HEK293 (cell line): ENCODE measurements at regions not wholly inside any gene's neighbourhood (a gene's known extent, or its start where the extent isn't known, plus 50 kb on each side); places are given as distances from the start of the nearest gene placed in this dataset.

Experiments used
- CTCF ChIA-PET: fragments of 350-600 bp; formaldehyde crosslinking; extraction: SDS; loops from one replicate; lab custom pipeline; 2021; ENCODE audit warnings: antibody characterized with exemption; lab: Yijun Ruan, JAX
- POLR2A ChIA-PET: fragments of 300-600 bp; formaldehyde crosslinking; extraction: SDS; loops from one replicate; lab custom pipeline; 2020; ENCODE audit warnings: antibody characterized with exemption, inconsistent platforms; lab: Yijun Ruan, JAX
- H3K27ac ChIP-seq: fragments of 200-500 bp; sonication (Bioruptor generic); 2 replicates; pipeline ENCODE4 v1.5.1; 2014; ENCODE audit warnings: low read depth, low read length, control low read depth, inconsistent platforms; ENCODE audit errors: extremely low read depth
- H3K36me3 ChIP-seq, 2 experiments: fragments of 200-500 bp in 1 of 2; sonication (Bioruptor generic) in 1 of 2; 1 replicate in 1 of 2; 2 replicates in 1 of 2; pipeline ENCODE4 v1.5.1; 2014 to 2017; ENCODE audit warnings: inconsistent platforms in 2 of 2, low read length in 2 of 2; ENCODE audit not compliant: control insufficient read depth in 2 of 2, insufficient read depth in 1 of 2
- H3K4me1 ChIP-seq: fragments of 200-500 bp; sonication (Bioruptor generic); 2 replicates; pipeline ENCODE4 v1.5.1; 2014; ENCODE audit warnings: mild to moderate bottlenecking, low read length, inconsistent platforms; ENCODE audit not compliant: control insufficient read depth, insufficient read depth
- H3K4me3 ChIP-seq: 2 replicates; pipeline ENCODE4 v1.5.1; 2011; ENCODE audit warnings: low read depth, mild to moderate bottlenecking, control low read depth, low read length, moderate library complexity
- H3K9me3 ChIP-seq: fragments of 200-500 bp; sonication (Bioruptor generic); 2 replicates; pipeline ENCODE4 v1.5.1; 2014; ENCODE audit warnings: low read depth, low read length, inconsistent platforms; ENCODE audit not compliant: control insufficient read depth, insufficient read depth
- FEZF1 ChIP-seq: fragments of 450-650 bp; formaldehyde crosslinking; IDR thresholded peaks from 2 replicates; pipeline ENCODE4 v1.5.1; 2016; ENCODE audit warnings: missing biosample characterization, missing genetic modification characterization
- KLF8 ChIP-seq: fragments of 450-650 bp; formaldehyde crosslinking; IDR thresholded peaks from 2 replicates; pipeline ENCODE4 v1.5.1; 2016; ENCODE audit warnings: missing biosample characterization, missing genetic modification characterization
- REPIN1 ChIP-seq: fragments of 450-650 bp; formaldehyde crosslinking; IDR thresholded peaks from 2 replicates; pipeline ENCODE4 v1.5.1; 2017; ENCODE audit warnings: missing biosample characterization, missing genetic modification characterization, low read depth
- WT1 ChIP-seq: fragments of 450-650 bp; formaldehyde crosslinking; IDR thresholded peaks from 2 replicates; pipeline ENCODE4 v1.5.1; 2016; ENCODE audit warnings: missing biosample characterization, missing genetic modification characterization
- YY1 ChIP-seq: fragments of 450-650 bp; formaldehyde crosslinking; IDR thresholded peaks from 2 replicates; pipeline ENCODE4 v1.5.1; 2018; ENCODE audit warnings: missing biosample characterization, missing genetic modification characterization
- ZFP41 ChIP-seq: fragments of 450-650 bp; formaldehyde crosslinking; IDR thresholded peaks from 2 replicates; pipeline ENCODE4 v1.5.1; 2016; ENCODE audit warnings: missing biosample characterization, missing genetic modification characterization, borderline replicate concordance
- ZNF133 ChIP-seq: fragments of 450-650 bp; formaldehyde crosslinking; IDR thresholded peaks from 2 replicates; pipeline ENCODE4 v1.5.1; 2016; ENCODE audit warnings: missing biosample characterization, missing genetic modification characterization
- ZNF140 ChIP-seq: fragments of 450-650 bp; formaldehyde crosslinking; IDR thresholded peaks from 2 replicates; pipeline ENCODE4 v1.5.1; 2016; ENCODE audit warnings: missing biosample characterization, missing genetic modification characterization
- ZNF155 ChIP-seq: fragments of 450-650 bp; formaldehyde crosslinking; IDR thresholded peaks from 2 replicates; pipeline ENCODE4 v1.5.1; 2016; ENCODE audit warnings: missing biosample characterization, missing genetic modification characterization
- ZNF223 ChIP-seq: fragments of 450-650 bp; formaldehyde crosslinking; IDR thresholded peaks from 2 replicates; pipeline ENCODE4 v1.5.1; 2016; ENCODE audit warnings: missing biosample characterization, missing genetic modification characterization
- ZNF266 ChIP-seq: fragments of 450-650 bp; formaldehyde crosslinking; IDR thresholded peaks from 2 replicates; pipeline ENCODE4 v1.5.1; 2016; ENCODE audit warnings: missing biosample characterization, missing genetic modification characterization, low read depth
- ZNF274 ChIP-seq, 2 experiments: fragments of 200-500 bp in 1 of 2; fragments of 450-650 bp in 1 of 2; sonication (Bioruptor generic) in 1 of 2; formaldehyde crosslinking in 1 of 2; IDR thresholded peaks; 2 replicates each; pipeline versions ENCODE4 v1.5.1 to v1.6.1; 2014 to 2016; ENCODE audit warnings: borderline replicate concordance in 1 of 2, inconsistent platforms in 1 of 2, low read length in 1 of 2, missing biosample characterization in 1 of 2, missing genetic modification characterization in 1 of 2
- ZNF302 ChIP-seq: fragments of 450-650 bp; formaldehyde crosslinking; IDR thresholded peaks from 2 replicates; pipeline ENCODE4 v1.5.1; 2016; ENCODE audit warnings: missing biosample characterization, missing genetic modification characterization, low read depth
- ZNF341 ChIP-seq: fragments of 450-650 bp; formaldehyde crosslinking; IDR thresholded peaks from 2 replicates; pipeline ENCODE4; 2016; ENCODE audit warnings: low read depth, missing biosample characterization, missing genetic modification characterization
- ZNF354C ChIP-seq: fragments of 450-650 bp; formaldehyde crosslinking; IDR thresholded peaks from 2 replicates; pipeline ENCODE4 v1.5.1; 2016; ENCODE audit warnings: missing biosample characterization, missing genetic modification characterization, low read depth, borderline replicate concordance
- ZNF423 ChIP-seq: fragments of 450-650 bp; formaldehyde crosslinking; IDR thresholded peaks from 2 replicates; pipeline ENCODE4 v1.5.1; 2016; ENCODE audit warnings: missing biosample characterization, missing genetic modification characterization
- ZNF426 ChIP-seq: fragments of 450-650 bp; formaldehyde crosslinking; IDR thresholded peaks from 2 replicates; pipeline ENCODE4 v1.5.1; 2017; ENCODE audit warnings: missing biosample characterization, missing genetic modification characterization, mild to moderate bottlenecking, inconsistent platforms, moderate library complexity
- ZNF510 ChIP-seq: fragments of 450-650 bp; formaldehyde crosslinking; IDR thresholded peaks from 2 replicates; pipeline ENCODE4 v1.5.1; 2018; ENCODE audit warnings: mild to moderate bottlenecking, missing genetic modification characterization, missing biosample characterization; ENCODE audit not compliant: insufficient replicate concordance
- ZNF544 ChIP-seq: fragments of 450-650 bp; formaldehyde crosslinking; IDR thresholded peaks from 2 replicates; pipeline ENCODE4 v1.5.0; 2017; ENCODE audit warnings: missing biosample characterization, missing genetic modification characterization
- ZNF585B ChIP-seq: fragments of 450-650 bp; formaldehyde crosslinking; IDR thresholded peaks from 2 replicates; pipeline ENCODE4 v1.5.1; 2016; ENCODE audit warnings: missing biosample characterization, missing genetic modification characterization
- ZNF610 ChIP-seq: fragments of 450-650 bp; formaldehyde crosslinking; IDR thresholded peaks from 2 replicates; pipeline ENCODE4 v1.5.1; 2016; ENCODE audit warnings: missing biosample characterization, missing genetic modification characterization, borderline replicate concordance
- ZNF645 ChIP-seq: fragments of 450-650 bp; formaldehyde crosslinking; IDR thresholded peaks from 2 replicates; pipeline ENCODE4; 2016; ENCODE audit warnings: missing biosample characterization, missing genetic modification characterization
- ZNF660 ChIP-seq: fragments of 450-650 bp; IDR thresholded peaks from 2 replicates; pipeline ENCODE4 v1.5.1; 2018; ENCODE audit warnings: missing biosample characterization, mild to moderate bottlenecking, missing genetic modification characterization
- ZNF76 ChIP-seq: fragments of 450-650 bp; formaldehyde crosslinking; IDR thresholded peaks from 2 replicates; pipeline ENCODE4; 2016; ENCODE audit warnings: low read depth, missing biosample characterization, missing genetic modification characterization, borderline replicate concordance
- ZNF830 ChIP-seq: fragments of 450-650 bp; IDR thresholded peaks from 2 replicates; pipeline ENCODE4 v1.5.0; 2018; ENCODE audit warnings: missing biosample characterization, missing genetic modification characterization, low read depth, mild to moderate bottlenecking, moderate library complexity
- ZSCAN16 ChIP-seq: fragments of 450-650 bp; formaldehyde crosslinking; IDR thresholded peaks from 2 replicates; pipeline ENCODE4 v1.5.1; 2016; ENCODE audit warnings: missing biosample characterization, missing genetic modification characterization
- TF ChIP-seq, protein P1 (sequence below): fragments of 450-650 bp; formaldehyde crosslinking; IDR thresholded peaks from 2 replicates; pipeline ENCODE4 v1.5.1; 2016; ENCODE audit warnings: missing biosample characterization, missing genetic modification characterization, borderline replicate concordance
- TF ChIP-seq, protein P2 (sequence below): fragments of 450-650 bp; formaldehyde crosslinking; IDR thresholded peaks from 2 replicates; pipeline ENCODE4 v1.5.1; 2016; ENCODE audit warnings: missing biosample characterization, missing genetic modification characterization
- TF ChIP-seq, protein P3 (sequence below): fragments of 450-650 bp; formaldehyde crosslinking; IDR thresholded peaks from 2 replicates; pipeline ENCODE4 v1.5.1; 2016; ENCODE audit warnings: missing biosample characterization, missing genetic modification characterization

DNA sequence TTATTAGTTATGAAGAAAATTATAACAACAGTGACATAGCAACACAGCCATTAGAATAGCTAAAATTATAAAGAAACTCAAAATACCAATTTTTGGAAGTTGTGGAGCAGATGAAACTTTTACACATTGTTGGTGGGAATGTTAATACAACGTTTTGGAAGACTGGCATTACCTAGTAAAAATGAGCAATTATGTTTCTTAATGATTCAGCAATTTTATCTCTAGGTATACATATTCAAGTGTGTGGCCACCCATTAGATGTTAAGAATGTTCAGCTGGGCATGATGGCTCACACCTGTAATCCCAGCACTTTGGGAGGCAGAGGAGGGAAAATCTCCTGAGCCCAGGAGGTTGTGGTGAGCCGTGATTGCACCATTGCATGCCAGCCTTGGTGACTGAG, 78.8 kb downstream of the INSIG2 start (continued):
- TF ChIP-seq, protein P1, sequence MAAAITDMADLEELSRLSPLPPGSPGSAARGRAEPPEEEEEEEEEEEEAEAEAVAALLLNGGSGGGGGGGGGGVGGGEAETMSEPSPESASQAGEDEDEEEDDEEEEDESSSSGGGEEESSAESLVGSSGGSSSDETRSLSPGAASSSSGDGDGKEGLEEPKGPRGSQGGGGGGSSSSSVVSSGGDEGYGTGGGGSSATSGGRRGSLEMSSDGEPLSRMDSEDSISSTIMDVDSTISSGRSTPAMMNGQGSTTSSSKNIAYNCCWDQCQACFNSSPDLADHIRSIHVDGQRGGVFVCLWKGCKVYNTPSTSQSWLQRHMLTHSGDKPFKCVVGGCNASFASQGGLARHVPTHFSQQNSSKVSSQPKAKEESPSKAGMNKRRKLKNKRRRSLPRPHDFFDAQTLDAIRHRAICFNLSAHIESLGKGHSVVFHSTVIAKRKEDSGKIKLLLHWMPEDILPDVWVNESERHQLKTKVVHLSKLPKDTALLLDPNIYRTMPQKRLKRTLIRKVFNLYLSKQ (tag by site-specific recombination), result no peak

DNA sequence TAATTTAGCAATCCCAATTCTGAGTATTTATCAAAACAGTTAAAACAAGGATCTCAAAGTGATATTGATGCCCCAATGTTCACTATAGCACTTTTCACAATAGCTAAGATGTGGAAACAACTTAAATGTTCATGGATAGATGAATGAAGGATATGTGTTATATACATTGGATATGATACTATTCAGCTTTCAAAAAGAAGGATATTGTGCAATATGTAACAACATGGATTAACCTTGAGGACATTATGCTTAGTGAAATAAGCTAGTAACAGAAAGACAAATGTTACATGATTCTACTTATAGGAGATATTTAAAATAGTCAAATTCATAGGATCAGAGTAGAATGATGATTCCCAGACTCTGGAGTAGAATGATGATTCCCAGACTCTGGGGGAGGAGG, 78.0 kb downstream of the INSIG2 start:
- Histone ChIP-seq H3K9me3 (no peaks in the 10 kb centered on the region), H3K27ac (no peak overlapping the region), H3K4me3 (no peak overlapping the region), H3K4me1 (no peaks in the 10 kb centered on the region), H3K36me3 (no peaks in the 10 kb centered on the region)
- no peak for TF ChIP-seq ZNF354C (tag by site-specific recombination)
- TF ChIP-seq FEZF1 (tag by site-specific recombination), result no peak
- no peak for TF ChIP-seq ZNF830 (tag by site-specific recombination)
- no peak for TF ChIP-seq ZNF274 (IDR thresholded peaks at IDR 0.05; ENCODE audit: low read length)
- TF ChIP-seq ZNF274 (tag by site-specific recombination; IDR thresholded peaks at IDR 0.05; ENCODE audit: borderline replicate concordance), result no peak
- TF ChIP-seq ZNF510 (tag by site-specific recombination), result no peak
- TF ChIP-seq ZNF155 (tag by site-specific recombination), result no peak
- no peak for TF ChIP-seq KLF8
- no peak for TF ChIP-seq ZNF645 (tag by site-specific recombination)
- no peak for TF ChIP-seq ZSCAN16 (tag by site-specific recombination)
- no peak for TF ChIP-seq ZNF585B (tag by site-specific recombination)
- no peak for TF ChIP-seq ZNF223 (tag by site-specific recombination)
- ChIA-PET CTCF (interaction anchor here (0.8 kb wide), 1 partner anchor 134 kb away, joined by 4 read pairs; no protein-coding TSS in a partner anchor), POLR2A (no interaction called here)

DNA sequence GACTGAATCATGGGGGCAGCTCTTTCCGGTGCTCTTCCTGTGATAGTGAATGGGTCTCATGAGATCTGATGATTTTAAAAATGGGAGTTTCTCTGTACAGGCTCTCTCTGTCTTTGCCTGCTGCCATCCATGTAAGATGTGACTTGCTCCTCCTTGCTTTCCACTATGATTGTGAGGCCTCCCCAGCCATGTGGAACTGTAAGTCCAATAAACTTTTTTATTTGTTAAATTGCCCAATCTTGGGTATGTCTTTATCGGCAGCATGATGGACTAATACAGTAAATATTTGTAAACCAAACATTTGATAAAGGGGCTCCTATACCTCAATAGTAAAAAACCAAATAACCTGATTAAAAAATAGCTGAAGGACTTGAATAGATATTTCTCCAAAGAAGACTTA, 77.3 kb downstream of the INSIG2 start:
- H3K4me1 ChIP-seq, result no peaks in the 10 kb centered on the region
- H3K27ac ChIP-seq, result no peak overlapping the region
- no peaks in the 10 kb centered on the region for H3K36me3 ChIP-seq
- no peak for TF ChIP-seq ZNF140 (tag by site-specific recombination)
- no peak for TF ChIP-seq ZNF426 (tag by site-specific recombination)
- no peak for TF ChIP-seq ZFP41 (tag by site-specific recombination)
- no peak for TF ChIP-seq ZNF544 (tag by site-specific recombination)
- TF ChIP-seq, protein P2, sequence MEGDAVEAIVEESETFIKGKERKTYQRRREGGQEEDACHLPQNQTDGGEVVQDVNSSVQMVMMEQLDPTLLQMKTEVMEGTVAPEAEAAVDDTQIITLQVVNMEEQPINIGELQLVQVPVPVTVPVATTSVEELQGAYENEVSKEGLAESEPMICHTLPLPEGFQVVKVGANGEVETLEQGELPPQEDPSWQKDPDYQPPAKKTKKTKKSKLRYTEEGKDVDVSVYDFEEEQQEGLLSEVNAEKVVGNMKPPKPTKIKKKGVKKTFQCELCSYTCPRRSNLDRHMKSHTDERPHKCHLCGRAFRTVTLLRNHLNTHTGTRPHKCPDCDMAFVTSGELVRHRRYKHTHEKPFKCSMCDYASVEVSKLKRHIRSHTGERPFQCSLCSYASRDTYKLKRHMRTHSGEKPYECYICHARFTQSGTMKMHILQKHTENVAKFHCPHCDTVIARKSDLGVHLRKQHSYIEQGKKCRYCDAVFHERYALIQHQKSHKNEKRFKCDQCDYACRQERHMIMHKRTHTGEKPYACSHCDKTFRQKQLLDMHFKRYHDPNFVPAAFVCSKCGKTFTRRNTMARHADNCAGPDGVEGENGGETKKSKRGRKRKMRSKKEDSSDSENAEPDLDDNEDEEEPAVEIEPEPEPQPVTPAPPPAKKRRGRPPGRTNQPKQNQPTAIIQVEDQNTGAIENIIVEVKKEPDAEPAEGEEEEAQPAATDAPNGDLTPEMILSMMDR (tag by site-specific recombination), result no peak
- no peak for TF ChIP-seq REPIN1 (tag by site-specific recombination)
- TF ChIP-seq ZNF610, result no peak
- TF ChIP-seq YY1 (tag by site-specific recombination), result no peak
- no peak for TF ChIP-seq ZNF266 (tag by site-specific recombination)
- TF ChIP-seq WT1 (tag by site-specific recombination), result no peak
- no peak for TF ChIP-seq ZNF133
- no peak for TF ChIP-seq ZNF76 (tag by site-specific recombination)
- TF ChIP-seq, protein P3, sequence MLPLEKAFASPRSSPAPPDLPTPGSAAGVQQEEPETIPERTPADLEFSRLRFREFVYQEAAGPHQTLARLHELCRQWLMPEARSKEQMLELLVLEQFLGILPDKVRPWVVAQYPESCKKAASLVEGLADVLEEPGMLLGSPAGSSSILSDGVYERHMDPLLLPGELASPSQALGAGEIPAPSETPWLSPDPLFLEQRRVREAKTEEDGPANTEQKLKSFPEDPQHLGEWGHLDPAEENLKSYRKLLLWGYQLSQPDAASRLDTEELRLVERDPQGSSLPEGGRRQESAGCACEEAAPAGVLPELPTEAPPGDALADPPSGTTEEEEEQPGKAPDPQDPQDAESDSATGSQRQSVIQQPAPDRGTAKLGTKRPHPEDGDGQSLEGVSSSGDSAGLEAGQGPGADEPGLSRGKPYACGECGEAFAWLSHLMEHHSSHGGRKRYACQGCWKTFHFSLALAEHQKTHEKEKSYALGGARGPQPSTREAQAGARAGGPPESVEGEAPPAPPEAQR (tag by site-specific recombination), result no peak
- no peak for TF ChIP-seq ZNF423 (tag by site-specific recombination)
- TF ChIP-seq ZNF341, result no peak
- TF ChIP-seq ZNF302 (tag by site-specific recombination), result no peak
- no peak for TF ChIP-seq ZNF660 (tag by site-specific recombination)
- no peak overlapping the region for H3K4me3 ChIP-seq
- no peaks in the 10 kb centered on the region for H3K9me3 ChIP-seq
- POLR2A ChIA-PET, result no interaction called here
- CTCF ChIA-PET, result interaction anchor here (0.8 kb wide), 1 partner anchor 133 kb away, joined by 4 read pairs; no protein-coding TSS in a partner anchor
